ENCODE measurements at regions not wholly inside any gene's neighbourhood (a gene's known extent, or its start where the extent isn't known, plus 50 kb on each side); places are given as distances from the start of the nearest gene placed in this dataset.

- DNase-seq (ENCODE audit: low spot score) (no peak), FAIRE-seq (no peak), ATAC-seq (no peak)
- POLR2A ChIA-PET: no interaction called here
- intact Hi-C loops (cut with micrococcal nuclease; ENCODE audit: unreplicated experiment): no loop called here
- WGBS (ENCODE audit: low lambda C conversion rate): 11% methylated on average over 3 of the region's 3 CpGs
- H3K4me2 ChIP-seq (ENCODE audit: low read depth, low read length): no peak overlapping the region
- CTCF ChIA-PET (ENCODE audit: low intra/inter-chr PET ratio, low total read pairs): no interaction called here
- no peaks in the 10 kb centered on the region for H4K20me1 ChIP-seq (ENCODE audit: insufficient read depth, low read length)
- no peaks in the 10 kb centered on the region for H3K79me2 ChIP-seq (ENCODE audit: insufficient read depth, low read length)
- TF ChIP-seq ZNF879 (CRISPR knock-in tag; IDR thresholded peaks at IDR 0.05) (no peak), PAF1 (CRISPR knock-in tag; IDR thresholded peaks at IDR 0.05) (no peak), GATAD1 (CRISPR knock-in tag; IDR thresholded peaks at IDR 0.05) (no peak), PCBP1 (IDR thresholded peaks at IDR 0.05; ENCODE audit: borderline replicate concordance, low read depth, low read length) (no peak), SNAI1 (CRISPR knock-in tag; IDR thresholded peaks at IDR 0.05; ENCODE audit: borderline replicate concordance) (no peak), EHMT2 (IDR thresholded peaks at IDR 0.05; ENCODE audit: borderline replicate concordance, low read depth, low read length) (no peak), ZNF431 (CRISPR knock-in tag; IDR thresholded peaks at IDR 0.05; ENCODE audit: borderline replicate concordance, low read depth) (no peak), MAX (IDR thresholded peaks at IDR 0.05) (no peak), ZNF629 (CRISPR knock-in tag; conservative IDR thresholded peaks at IDR 0.05) (no peak), CBX5 (CRISPR knock-in tag; IDR thresholded peaks at IDR 0.05; ENCODE audit: borderline replicate concordance) (no peak), ZNF383 (CRISPR knock-in tag; IDR thresholded peaks at IDR 0.05; ENCODE audit: borderline replicate concordance) (no peak)
- in situ Hi-C loops (cut with HindIII; ENCODE audit: extremely low pct_ligation_motif_present, low pct_unique_long_range_greater_than_20kb): loop anchor here (25.0 kb wide), 1 partner anchor 927 kb away; no protein-coding TSS in a partner anchor
- H3K9me3 ChIP-seq (ENCODE audit: low read length): no peaks in the 10 kb centered on the region
- H3K27ac ChIP-seq (ENCODE audit: extremely low read length, insufficient read depth, low read length): no peak overlapping the region
- H2AFZ ChIP-seq (ENCODE audit: low read length): no peak overlapping the region
- no TSS peak for BruUV-seq (replicated peaks)
- no peaks in the 10 kb centered on the region; a peak in 1 of 5 replicates for H3K27me3 ChIP-seq (ENCODE audit: control insufficient read depth in 1 of 2, insufficient read depth in 2 of 2, low read length in 2 of 2)
- H3K4me1 ChIP-seq (ENCODE audit: insufficient read depth, low read length): no peaks in the 10 kb centered on the region
- no peak overlapping the region for H3K9ac ChIP-seq (ENCODE audit: insufficient read depth, low read depth, low read length)
- H3K4me3 ChIP-seq (replicated peaks in 1 of 3; ENCODE audit: insufficient read depth in 1 of 3, low read depth in 2 of 3, low read length in 3 of 3): no peak overlapping the region
- H3K36me3 ChIP-seq (replicated peaks in 1 of 2; ENCODE audit: control insufficient read depth in 1 of 2, insufficient read depth in 2 of 2, low read length in 2 of 2): no peaks in the 10 kb centered on the region
Measured at GRCh38 chr3:177439694-177440269, 242.5 kb upstream of the TBL1XR1 start.
